ENCODE measurements at regions not wholly inside any gene's neighbourhood (a gene's known extent, or its start where the extent isn't known, plus 50 kb on each side); places are given as distances from the start of the nearest gene placed in this dataset.
A peak's percentile ranks its signal among the peaks of the same experiment; 100 is the strongest.
"Not testable (repeated sequence)": the region's sequence is repeated elsewhere in the genome, so short reads cannot be mapped to it uniquely, and the experiment has no call there.

DNA sequence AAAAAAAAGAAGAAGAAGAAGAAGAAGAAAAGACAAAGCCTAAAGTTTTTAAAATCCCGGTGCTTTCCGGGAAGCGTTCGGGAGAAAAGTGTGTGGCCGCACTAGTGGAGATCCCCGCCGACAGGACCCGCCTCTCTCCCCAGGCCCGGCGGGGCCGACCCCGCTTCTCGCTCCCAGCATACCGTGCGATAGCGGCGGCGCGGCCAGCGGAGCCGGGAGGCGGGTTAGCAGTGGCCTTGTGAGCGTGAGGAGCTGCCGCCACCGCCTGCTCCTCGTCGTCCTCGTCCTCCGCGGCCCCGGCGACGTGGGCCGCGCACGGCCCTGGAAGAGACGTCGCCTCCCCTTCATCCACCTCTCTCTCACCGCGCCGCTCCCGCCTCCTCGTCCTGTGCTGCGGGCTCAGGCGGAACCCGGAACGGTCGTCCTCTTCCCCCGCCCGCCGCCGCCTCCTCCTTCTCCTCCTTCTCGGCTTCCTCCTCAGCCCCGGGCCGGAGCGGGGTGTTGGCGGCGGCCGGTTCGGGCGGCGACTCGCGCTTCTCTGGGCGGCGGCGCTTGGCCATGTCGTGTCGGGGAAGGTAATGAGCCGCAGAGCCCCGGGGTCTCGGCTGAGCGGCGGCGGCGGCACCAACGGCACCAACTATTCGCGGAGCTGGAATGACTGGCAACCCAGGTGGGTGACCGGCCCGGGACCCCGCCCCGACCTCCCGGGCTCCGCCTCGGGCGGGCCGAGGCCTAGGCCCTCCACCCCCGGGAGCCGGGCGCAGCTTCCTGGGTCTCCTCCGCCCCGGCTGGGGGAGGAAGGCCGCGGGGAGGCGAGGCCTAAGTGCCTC is 62.6 kb upstream of the CDR2 start:
- peak; percentile 83 to 91 for DNase-seq (ENCODE audit: low spot score in 2 of 2)

DNA sequence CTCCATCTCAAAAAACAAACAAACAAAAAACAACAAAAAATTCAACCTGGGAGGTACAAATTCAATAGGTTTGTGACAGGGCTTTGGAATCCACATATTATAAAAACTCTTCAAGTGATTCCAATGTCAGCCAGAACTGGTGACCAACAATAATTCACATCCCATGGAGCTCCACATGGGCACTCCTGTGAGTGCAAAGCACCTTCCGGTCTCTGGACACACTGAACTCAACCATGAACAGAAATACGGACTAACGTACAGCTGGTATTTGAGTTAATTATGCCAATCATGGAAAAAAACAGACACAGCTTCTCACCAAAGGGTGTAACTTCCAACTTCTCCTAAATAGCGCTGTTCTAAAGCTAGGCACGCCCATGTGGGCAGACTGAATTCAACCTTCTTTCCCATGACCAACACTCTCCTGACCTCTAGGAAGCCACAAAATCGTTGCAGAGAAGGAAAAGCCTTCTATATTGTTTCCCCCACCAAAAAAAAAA is 62.0 kb upstream of the CDR2 start:
- not testable (repeated sequence) for H3K36me3 ChIP-seq; DNase-seq (ENCODE audit: low spot score in 2 of 2); H3K4me1 ChIP-seq; H3K9me3 ChIP-seq; H3K27me3 ChIP-seq
- peak overlapping the region; percentile 76 for H3K4me3 ChIP-seq
- no CpG with 5 or more reads among the region's 6 CpGs for WGBS
- H3K27ac ChIP-seq = peak overlapping the region; percentile 97

More for the DNA sequence above, 62.6 kb upstream of the CDR2 start:
- 0% methylated on average over 25 of the region's 96 CpGs for WGBS
- not testable (repeated sequence) for H3K27me3 ChIP-seq, H3K4me1 ChIP-seq, H3K9me3 ChIP-seq, H3K36me3 ChIP-seq
- H3K27ac ChIP-seq = peak overlapping the region; percentile 97
- TF ChIP-seq POLR2A (IDR thresholded peaks at IDR 0.05) = peak in 1 of 2 donors; percentile 21
- H3K4me3 ChIP-seq = peak overlapping the region; percentile 76

DNA sequence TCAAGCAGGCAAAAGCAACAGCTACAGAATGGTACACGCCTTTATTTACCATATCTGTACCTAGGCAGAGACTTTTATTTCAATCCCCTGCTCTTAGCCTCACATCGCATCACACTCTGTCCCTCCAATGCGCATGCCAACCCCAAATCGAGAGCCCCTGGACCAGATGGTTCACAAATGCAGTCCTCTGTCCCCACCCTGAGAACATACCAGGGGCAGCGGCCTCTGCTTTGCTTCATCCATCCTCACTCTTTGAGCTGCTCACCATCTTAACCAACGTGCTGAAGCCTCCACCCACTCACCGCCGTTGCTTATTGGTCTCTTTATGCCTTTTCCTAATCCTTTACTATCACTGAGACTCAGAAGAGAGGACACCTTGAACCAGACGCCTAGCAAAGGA is 56.9 kb upstream of the CDR2 start:
- H3K36me3 ChIP-seq = peaks cover 38% of the 10 kb centered on the region

DNA sequence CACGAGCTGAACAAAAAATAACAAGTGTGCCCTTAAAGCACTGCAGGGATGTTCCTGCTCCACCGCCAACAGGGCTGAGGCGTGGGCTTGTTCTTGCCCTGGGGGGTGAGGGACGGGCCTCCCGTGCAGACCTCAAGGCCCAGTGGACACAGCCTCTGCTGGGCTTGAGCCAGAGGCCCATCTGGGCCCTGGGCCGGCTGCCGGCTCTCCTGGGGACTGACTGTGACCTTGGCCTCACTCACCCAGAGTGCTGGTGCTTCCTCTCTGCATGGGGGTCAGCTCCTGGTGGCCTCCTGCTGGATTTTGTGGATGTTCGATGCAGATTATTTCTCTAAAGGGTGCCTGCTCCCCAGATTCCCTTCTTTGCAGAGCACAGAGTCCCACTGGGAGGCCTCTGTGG is 54.2 kb upstream of the CDR2 start:
- no peak overlapping the region for H3K4me3 ChIP-seq
- DNase-seq (ENCODE audit: low spot score in 2 of 2) = no peak
- peaks cover 49% of the 10 kb centered on the region for H3K36me3 ChIP-seq
- H3K9me3 ChIP-seq = no peaks in the 10 kb centered on the region
- TF ChIP-seq POLR2A (IDR thresholded peaks at IDR 0.05) (no peak), EP300 (IDR thresholded peaks at IDR 0.05) (no peak), POLR2AphosphoS5 (IDR thresholded peaks at IDR 0.05) (no peak)
- TF ChIP-seq, protein P1, sequence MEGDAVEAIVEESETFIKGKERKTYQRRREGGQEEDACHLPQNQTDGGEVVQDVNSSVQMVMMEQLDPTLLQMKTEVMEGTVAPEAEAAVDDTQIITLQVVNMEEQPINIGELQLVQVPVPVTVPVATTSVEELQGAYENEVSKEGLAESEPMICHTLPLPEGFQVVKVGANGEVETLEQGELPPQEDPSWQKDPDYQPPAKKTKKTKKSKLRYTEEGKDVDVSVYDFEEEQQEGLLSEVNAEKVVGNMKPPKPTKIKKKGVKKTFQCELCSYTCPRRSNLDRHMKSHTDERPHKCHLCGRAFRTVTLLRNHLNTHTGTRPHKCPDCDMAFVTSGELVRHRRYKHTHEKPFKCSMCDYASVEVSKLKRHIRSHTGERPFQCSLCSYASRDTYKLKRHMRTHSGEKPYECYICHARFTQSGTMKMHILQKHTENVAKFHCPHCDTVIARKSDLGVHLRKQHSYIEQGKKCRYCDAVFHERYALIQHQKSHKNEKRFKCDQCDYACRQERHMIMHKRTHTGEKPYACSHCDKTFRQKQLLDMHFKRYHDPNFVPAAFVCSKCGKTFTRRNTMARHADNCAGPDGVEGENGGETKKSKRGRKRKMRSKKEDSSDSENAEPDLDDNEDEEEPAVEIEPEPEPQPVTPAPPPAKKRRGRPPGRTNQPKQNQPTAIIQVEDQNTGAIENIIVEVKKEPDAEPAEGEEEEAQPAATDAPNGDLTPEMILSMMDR (IDR thresholded peaks at IDR 0.05) = no peak
- H3K27me3 ChIP-seq = no peaks in the 10 kb centered on the region
- H3K27ac ChIP-seq = no peak overlapping the region
- WGBS = 80% methylated on average over 1 of the region's 8 CpGs
- H3K4me1 ChIP-seq = peaks cover 20% of the 10 kb centered on the region

More for the DNA sequence above, 56.9 kb upstream of the CDR2 start:
- H3K4me1 ChIP-seq; H3K27me3 ChIP-seq; H3K27ac ChIP-seq; DNase-seq (ENCODE audit: low spot score in 2 of 2); H3K9me3 ChIP-seq; H3K4me3 ChIP-seq: not testable (repeated sequence)
- 91% methylated on average over 9 of the region's 9 CpGs for WGBS

DNA sequence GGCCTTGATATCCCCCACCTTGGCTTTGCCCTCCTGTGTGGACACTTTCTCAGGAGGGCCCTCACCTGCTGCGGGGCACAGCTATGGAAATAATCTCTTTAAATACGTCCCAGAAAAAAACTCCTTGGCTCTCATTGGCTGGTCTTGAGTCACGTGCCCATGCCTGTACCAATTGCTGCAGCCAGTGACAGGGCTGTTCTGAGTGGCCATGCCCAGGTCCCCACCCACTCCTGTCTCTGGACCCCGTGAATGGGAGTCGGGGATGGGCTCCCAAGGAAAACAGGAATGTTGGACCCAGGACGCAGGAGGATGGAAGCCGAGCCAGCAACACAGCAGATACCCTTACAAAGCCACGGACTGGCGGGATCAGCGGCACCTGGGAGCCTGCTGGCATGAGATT is 53.1 kb upstream of the CDR2 start:
- Histone ChIP-seq H3K27me3 (no peaks in the 10 kb centered on the region), H3K4me1 (peaks cover 20% of the 10 kb centered on the region), H3K36me3 (peaks cover 49% of the 10 kb centered on the region), H3K4me3 (no peak overlapping the region), H3K9me3 (no peaks in the 10 kb centered on the region), H3K27ac (no peak overlapping the region)
- 86% methylated on average over 10 of the region's 10 CpGs for WGBS
- no peak for TF ChIP-seq POLR2AphosphoS5 (IDR thresholded peaks at IDR 0.05)
- TF ChIP-seq, protein P1 (IDR thresholded peaks at IDR 0.05) = no peak
- TF ChIP-seq POLR2A (IDR thresholded peaks at IDR 0.05) = no peak
- TF ChIP-seq EP300 (IDR thresholded peaks at IDR 0.05) = no peak
- DNase-seq (ENCODE audit: low spot score in 2 of 2) = no peak

DNA sequence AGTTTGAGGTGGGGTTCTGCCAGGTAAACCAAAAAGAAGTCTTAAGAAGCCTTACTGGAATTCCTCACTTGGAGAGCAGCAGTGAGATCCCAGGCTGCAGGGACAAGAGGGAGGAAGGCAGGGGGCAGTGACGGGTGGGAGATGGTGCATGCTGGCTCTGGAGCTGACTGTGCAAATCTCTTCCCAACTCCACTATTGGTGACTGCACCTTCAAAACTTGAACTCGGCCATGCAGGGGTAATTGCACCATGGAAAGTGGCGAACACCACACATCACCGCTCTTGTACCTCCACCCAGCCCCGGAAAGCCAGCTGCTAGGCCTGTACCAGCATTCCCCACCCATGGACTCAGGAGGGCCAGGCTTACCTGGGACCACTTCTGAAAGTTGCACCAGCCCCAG is 51.4 kb upstream of the CDR2 start:
- peaks cover 20% of the 10 kb centered on the region for H3K4me1 ChIP-seq
- no peak for DNase-seq (ENCODE audit: low spot score in 2 of 2)
- H3K27ac ChIP-seq = no peak overlapping the region
- no peaks in the 10 kb centered on the region for H3K9me3 ChIP-seq
- 58% methylated on average over 4 of the region's 5 CpGs for WGBS
- TF ChIP-seq POLR2A (IDR thresholded peaks at IDR 0.05) (no peak), POLR2AphosphoS5 (IDR thresholded peaks at IDR 0.05) (no peak), EP300 (IDR thresholded peaks at IDR 0.05) (no peak)
- TF ChIP-seq, protein P1 (IDR thresholded peaks at IDR 0.05) = no peak
- peaks cover 58% of the 10 kb centered on the region for H3K36me3 ChIP-seq
- H3K27me3 ChIP-seq = no peaks in the 10 kb centered on the region
- H3K4me3 ChIP-seq = no peak overlapping the region

Data from suprapubic skin (tissue), 4 donors.